Astrocyte of the spinal cord (primary cell): ENCODE measurements at regions not wholly inside any gene's neighbourhood (a gene's known extent, or its start where the extent isn't known, plus 50 kb on each side); places are given as distances from the start of the nearest gene placed in this dataset.
A peak's percentile ranks its signal among the peaks of the same experiment; 100 is the strongest.

Experiments
- DNase-seq: peaks from one replicate; pipeline ENCODE4 v3.0.0; 2011; ENCODE audit warnings: low read depth, low spot score
- H3K4me3 ChIP-seq: 2 replicates; pipeline ENCODE4 v1.5.1; 2011; ENCODE audit warnings: low read depth, mild to moderate bottlenecking, low read length, moderate library complexity
- in situ Hi-C: cut with HindIII; loops from 2 replicates; pipeline ENCODE4 v1.10.0; 2017; ENCODE audit warnings: low sequenced_read_pairs
- TF ChIP-seq, protein P1 (sequence below): IDR thresholded peaks from 2 replicates; pipeline ENCODE4 v1.5.1; 2012; ENCODE audit warnings: low read depth, mild to moderate bottlenecking, low read length, inconsistent platforms

DNA sequence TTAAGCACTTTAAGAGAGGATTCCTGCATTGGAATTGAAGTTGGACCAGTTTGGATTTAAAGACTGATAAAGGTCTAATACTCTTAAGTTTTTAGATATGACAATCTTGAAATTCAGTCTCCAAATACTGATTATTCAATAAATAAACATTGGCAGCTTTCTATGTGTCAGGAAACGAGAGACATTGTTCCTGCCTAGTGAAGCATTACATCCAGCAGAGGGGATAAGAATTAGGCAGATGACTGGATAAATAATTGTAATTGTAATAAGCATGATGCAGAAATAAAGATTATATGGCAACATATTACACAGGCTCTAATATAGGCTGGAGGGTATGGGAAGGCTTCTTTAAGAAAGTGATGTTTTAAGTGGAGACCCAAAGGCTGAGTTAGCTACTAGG, 226.5 kb upstream of the MMADHC start:
- no peak overlapping the region for H3K4me3 ChIP-seq
- DNase-seq, result no peak
- TF ChIP-seq, protein P1, sequence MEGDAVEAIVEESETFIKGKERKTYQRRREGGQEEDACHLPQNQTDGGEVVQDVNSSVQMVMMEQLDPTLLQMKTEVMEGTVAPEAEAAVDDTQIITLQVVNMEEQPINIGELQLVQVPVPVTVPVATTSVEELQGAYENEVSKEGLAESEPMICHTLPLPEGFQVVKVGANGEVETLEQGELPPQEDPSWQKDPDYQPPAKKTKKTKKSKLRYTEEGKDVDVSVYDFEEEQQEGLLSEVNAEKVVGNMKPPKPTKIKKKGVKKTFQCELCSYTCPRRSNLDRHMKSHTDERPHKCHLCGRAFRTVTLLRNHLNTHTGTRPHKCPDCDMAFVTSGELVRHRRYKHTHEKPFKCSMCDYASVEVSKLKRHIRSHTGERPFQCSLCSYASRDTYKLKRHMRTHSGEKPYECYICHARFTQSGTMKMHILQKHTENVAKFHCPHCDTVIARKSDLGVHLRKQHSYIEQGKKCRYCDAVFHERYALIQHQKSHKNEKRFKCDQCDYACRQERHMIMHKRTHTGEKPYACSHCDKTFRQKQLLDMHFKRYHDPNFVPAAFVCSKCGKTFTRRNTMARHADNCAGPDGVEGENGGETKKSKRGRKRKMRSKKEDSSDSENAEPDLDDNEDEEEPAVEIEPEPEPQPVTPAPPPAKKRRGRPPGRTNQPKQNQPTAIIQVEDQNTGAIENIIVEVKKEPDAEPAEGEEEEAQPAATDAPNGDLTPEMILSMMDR, result no peak
- in situ Hi-C loops, result no loop called here

DNA sequence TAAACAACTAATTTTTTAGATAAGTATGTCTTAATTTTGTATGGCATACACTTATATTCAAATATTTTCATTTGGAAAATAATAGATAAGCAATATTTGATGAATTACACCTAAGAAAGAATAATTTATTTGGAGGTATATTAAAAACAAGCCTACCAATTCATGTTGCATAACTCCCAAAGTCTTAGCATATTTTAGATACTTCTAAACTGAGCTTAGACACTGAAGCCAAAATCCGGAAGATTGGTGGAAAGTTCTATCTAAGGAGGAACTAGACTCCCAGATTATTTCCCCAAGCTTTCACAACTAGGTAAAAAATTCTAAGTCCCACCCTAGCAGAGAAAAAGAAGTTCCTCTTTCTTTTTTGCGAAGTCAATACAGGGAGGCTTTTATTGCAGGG, 221.0 kb upstream of the MMADHC start:
- DNase-seq, result no peak
- in situ Hi-C loops, result no loop called here
- TF ChIP-seq, protein P1, result no peak
- no peak overlapping the region for H3K4me3 ChIP-seq

DNA sequence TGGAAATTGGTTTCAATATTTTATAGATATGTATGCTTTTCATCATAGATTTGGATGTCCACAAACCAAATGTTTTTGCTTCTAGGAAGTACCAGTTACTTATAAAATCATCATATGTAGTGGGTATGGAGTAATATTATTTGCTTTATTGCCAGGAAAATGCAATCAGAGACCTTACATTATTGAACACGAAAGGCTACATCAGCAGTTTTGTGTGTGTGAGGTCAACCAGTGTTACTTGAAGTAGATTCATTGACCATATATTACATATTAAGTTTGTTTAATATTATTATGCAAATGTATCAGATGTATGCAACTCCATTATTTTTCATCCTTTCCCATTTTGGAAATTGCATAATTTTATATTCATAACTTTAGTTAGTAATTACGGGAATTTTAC, 219.1 kb upstream of the MMADHC start:
- in situ Hi-C loops, result no loop called here
- DNase-seq, result no peak
- TF ChIP-seq, protein P1, result no peak
- no peak overlapping the region for H3K4me3 ChIP-seq

DNA sequence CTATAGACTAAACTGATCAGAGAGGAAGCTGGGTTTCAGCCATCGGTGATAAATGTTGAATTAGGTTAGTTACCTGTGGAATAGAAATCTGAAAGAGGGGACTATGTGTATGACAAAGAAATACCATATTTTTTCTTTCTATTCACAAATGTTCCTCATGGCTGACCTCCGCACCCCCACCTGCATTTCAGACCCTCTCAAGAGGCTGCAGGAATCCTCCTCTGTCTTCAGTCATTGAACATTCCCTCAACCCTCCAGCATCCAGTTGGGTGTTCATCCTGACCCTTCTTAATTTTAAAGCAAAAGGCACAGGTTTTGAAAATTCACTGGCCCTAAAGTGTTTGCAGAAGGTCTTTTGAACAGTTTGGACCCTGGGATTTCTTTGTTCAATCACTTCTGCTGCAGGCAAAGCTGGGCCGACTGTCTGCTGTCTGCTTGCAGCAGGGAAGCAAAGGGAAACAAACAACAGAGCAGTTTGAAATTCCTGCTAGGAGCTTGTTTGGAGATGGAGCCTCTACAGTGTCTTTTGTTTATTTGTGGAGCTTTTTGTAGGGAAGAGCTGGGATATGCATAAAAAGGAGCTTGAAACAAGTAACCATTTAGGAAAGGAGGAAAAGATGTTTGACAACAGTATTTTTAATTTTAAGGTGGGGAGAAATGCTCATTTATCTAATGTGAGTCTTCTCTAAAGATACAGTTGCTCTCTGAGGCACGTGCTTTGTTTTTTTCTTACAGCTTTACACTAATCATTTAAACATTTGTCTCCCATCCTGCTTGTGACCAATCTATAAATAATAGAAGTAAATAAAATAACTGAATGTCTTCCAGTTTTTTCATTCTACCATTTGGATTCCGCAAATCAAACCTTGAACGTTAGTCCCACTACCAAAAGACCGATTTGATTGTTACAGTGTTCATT, 213.3 kb upstream of the MMADHC start:
- in situ Hi-C loops, result no loop called here
- TF ChIP-seq, protein P1, result no peak
- no peak for DNase-seq
- no peak overlapping the region for H3K4me3 ChIP-seq

DNA sequence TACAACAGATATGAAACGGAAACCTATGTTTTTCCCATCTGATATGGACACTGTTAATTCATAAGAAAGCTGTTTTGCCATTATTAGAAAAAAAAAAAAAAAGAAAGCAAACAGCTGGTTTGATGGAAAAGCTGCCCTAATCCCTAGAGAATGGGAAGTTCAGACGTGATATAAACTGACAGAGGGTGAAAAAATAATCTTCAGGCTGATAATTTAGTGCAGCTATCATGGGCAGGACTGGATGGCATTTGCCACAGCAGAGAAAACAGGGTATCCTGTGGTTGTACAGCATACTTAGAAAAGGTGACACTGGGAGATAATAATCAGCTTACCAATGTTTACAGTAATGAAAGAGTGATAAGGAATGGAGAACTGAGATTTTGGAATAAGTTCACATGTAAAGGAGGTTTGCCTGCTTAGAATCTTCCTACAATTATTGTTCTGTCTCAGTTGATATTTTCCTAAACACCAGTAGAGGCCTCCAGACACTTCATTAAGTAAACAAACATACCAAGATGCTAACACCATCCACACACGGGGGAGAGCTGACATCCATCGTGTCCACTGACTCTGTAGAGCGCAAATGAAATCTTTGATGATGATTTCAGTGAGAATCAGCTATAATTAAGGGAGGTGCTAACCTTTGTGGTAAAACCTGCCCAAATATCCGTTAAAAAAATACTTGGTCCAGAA, 211.6 kb upstream of the MMADHC start:
- in situ Hi-C loops, result no loop called here
- DNase-seq, result peak; percentile 19
- no peak overlapping the region for H3K4me3 ChIP-seq
- TF ChIP-seq, protein P1, result peak; percentile 24

DNA sequence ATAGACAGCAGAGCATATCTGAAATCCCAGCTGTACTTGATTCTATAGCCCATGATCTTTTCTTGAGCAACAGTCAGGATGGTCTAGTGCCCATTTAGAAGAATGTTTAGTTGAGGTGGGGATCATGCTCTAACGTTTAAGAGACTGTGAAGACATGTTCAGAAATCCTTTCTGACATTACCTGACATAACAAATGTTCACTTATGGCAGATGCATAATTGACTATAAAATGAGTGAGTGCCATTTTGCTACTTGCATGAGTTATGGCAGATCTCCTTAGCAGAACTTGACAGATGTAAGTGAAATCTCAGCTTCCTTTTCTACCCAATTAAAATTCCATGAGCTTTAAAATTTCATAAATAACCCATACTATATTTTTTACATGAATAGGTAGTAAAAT, 209.5 kb upstream of the MMADHC start:
- in situ Hi-C loops, result no loop called here
- TF ChIP-seq, protein P1, result no peak
- DNase-seq, result no peak
- H3K4me3 ChIP-seq, result no peak overlapping the region
